ENCODE measurements at regions not wholly inside any gene's neighbourhood (a gene's known extent, or its start where the extent isn't known, plus 50 kb on each side); places are given as distances from the start of the nearest gene placed in this dataset.
"Not testable (repeated sequence)": the region's sequence is repeated elsewhere in the genome, so short reads cannot be mapped to it uniquely, and the experiment has no call there.

DNA sequence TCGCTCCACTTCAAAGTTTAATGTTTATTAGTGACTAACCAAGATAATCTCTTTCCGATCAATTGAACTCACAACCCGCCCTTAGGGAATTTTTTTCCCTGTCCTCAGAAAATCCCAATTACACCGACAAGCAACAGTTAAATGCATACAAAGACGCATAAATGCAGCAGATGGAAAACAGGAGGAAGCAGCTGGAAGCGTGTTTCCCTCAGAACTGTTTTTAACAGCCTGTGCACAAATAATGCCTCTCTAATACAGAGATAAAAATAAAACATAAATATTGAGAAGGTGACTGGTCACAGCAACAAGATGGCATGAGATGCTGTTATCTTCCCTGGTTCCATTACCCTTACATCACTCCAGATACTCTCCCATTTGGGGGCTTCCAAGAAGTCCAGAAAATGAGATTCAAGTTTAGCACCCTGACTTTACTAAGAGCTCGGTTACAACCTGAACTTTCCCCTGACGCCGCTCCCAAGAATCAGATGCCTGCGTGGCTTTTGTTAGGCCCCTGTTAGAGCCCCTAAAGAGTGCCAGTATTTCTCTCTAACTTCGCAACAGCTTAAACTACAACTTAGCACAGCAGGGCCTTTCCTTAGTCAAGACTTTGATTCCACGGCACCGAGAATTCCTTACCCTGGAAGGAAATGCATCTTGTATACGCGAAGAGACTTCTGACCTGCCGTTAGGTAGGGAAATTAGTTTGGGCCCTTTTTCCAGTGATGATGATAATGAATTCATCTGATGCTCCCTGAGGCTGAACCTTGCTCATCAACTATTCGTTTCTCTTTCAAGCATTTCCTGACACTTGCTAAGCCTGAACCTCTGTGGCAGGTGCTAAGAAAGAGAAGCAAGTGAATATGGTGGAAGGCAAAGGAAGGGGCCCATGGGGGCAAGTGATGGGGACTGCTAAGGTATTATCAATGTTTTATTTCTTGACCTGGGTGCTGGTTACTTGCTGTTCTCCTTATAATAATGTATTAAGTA, 137.7 kb upstream of the SMYD2 start:
- no peak for DNase-seq

DNA sequence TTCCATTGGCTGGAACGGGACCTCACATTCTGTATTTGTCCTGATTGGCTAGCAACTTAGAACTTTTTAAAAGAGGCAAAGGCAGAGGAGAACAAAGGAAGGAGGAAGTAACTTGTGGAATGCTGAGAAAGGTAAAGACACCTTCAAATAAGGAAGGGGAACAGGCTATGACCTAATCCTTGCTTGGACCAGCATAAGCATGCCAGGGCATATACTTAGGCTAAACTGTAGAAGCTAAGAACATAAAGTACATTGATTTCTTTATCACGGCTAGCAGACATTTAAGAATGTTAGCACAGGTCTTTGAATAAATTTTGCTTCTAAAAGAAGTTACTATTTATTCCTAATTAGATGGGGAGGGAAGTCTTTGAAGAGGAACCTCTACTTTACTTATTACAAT, 136.4 kb upstream of the SMYD2 start:
- DNase-seq = not testable (repeated sequence)

DNA sequence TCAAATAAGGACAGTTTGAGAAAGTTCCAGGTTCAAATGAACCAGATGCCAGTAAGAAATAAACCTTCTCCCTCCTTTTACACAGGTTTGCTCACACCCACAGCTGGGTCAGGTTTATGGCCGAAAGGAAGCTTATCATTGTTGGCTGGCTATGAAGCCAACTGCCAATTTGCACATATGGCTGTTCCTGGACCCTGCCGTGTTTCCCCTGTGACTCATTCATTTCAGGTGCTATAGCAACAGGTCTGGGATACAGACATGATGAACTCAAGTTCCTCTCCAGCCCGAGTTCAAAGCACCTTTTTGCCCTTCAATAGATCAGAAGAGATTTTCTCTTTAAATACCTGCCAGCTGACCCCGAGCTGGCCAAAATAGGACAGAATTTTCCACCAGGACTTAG, 134.4 kb upstream of the SMYD2 start:
- DNase-seq = no peak

- no peak for DNase-seq
Measured at GRCh38 chr1:214154596-214155292, 126.2 kb upstream of the SMYD2 start.

DNA sequence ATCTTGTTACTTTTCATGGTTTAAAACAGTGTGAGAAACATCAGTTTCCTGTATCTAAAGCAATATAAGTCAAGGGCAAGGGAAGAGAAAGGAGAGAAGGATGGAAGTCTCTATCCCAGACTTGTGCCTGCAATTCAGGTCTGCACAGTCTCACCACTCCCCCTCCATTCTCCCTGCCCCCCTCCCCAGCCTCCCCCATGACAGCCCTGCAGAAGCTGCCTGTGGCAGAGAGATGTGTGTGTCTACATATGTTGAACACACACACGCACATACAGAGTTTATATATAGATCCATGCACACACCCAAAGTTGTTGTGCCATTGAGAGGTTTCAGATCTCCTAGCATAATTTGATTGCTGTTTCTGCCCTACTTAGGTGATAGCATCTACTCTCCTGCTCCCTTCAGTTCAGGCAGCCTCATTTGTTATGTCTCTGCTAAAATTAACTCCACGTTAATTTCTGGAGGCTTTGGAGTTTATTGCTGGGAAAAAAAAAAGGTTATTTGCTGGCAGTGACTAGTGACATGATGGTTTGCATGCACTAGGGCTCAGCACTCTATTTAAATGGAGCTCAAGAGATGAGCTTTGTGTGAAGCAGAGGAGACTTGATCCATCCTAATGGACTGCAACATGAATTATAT, 124.9 kb upstream of the SMYD2 start:
- no peak for DNase-seq

- DNase-seq = no peak
Measured at GRCh38 chr1:214164173-214164572, 116.8 kb upstream of the SMYD2 start.

- DNase-seq = no peak
Measured at GRCh38 chr1:214165850-214166374, 115.0 kb upstream of the SMYD2 start.

- no peak for DNase-seq
Measured at GRCh38 chr1:214174508-214175199, 106.3 kb upstream of the SMYD2 start.

DNA sequence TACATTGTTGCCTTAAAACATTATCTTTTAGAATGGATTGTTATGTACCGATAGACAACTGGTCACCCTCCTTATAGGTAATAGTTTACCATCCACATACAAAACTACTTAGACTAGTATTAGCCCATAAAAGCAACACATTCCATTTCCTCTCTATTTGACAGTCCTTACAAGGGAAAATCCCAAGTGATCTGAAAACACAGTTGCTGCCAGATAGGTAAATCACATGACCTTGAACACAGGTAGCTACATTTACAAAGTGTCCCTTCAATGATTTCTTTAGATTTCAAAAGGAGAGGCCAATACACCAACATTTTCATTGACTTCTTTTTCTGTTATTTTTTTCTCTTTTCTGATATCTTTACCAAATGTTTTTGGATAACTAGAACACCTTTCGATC, 102.9 kb upstream of the SMYD2 start:
- DNase-seq = no peak

- DNase-seq = no peak
Measured at GRCh38 chr1:214184992-214185391, 96.0 kb upstream of the SMYD2 start.

DNA sequence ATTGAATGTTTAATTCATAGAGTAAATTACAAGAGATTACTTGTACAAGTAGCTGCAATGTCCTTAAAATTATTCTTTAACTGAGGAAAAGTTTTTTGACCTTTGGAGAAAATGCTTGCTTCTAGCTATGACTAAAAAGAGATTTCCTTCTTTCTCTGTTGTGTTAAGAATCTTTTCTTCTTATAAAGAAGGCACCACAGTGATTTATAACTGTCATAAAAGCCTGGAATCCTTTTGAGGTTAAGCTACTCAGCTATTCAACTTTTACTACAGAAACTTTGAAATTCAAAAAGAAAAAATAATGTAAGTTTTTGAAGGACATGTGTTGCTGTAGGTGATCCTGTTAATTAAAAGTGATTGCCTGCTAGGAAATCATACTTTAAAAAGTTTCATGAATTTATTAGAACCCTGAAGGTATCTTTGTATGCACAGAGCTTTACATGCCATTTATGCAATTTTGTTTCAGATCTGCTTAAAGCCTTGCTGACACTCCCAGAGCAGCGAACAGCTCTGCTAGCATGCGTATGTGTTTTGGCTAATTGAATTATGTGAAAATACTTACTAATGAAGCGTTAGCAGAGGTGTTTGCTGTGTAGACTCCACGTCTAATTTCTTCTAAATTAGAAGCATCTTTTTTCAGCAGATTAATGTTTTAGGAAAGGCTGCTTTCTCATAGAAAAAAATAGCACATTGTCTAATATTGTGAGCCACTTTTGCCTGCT, 94.7 kb upstream of the SMYD2 start:
- no peak for DNase-seq

- no peak for DNase-seq
Measured at GRCh38 chr1:214187121-214187900, 93.6 kb upstream of the SMYD2 start.

- DNase-seq = no peak
Measured at GRCh38 chr1:214187933-214188332, 93.0 kb upstream of the SMYD2 start.

DNA sequence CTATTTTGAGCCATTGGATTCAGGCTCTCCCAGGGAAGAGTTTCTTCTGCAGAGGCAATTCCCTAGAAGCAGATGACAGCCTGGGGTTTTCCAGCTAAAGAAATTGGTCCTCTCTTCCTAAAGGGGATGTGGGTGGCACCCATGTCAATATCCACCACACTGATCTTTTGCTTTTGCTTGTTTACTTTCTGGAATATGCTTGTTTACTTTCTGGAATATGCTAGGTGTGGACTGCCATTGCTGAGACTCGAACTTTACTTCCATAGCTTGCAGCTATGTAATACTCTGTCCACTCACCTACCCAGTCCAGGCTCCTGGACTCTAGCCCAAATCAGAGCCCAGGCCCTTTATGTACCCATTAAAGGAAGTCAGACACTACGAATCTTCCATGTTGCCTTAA, 92.1 kb upstream of the SMYD2 start:
- no peak for DNase-seq

DNA sequence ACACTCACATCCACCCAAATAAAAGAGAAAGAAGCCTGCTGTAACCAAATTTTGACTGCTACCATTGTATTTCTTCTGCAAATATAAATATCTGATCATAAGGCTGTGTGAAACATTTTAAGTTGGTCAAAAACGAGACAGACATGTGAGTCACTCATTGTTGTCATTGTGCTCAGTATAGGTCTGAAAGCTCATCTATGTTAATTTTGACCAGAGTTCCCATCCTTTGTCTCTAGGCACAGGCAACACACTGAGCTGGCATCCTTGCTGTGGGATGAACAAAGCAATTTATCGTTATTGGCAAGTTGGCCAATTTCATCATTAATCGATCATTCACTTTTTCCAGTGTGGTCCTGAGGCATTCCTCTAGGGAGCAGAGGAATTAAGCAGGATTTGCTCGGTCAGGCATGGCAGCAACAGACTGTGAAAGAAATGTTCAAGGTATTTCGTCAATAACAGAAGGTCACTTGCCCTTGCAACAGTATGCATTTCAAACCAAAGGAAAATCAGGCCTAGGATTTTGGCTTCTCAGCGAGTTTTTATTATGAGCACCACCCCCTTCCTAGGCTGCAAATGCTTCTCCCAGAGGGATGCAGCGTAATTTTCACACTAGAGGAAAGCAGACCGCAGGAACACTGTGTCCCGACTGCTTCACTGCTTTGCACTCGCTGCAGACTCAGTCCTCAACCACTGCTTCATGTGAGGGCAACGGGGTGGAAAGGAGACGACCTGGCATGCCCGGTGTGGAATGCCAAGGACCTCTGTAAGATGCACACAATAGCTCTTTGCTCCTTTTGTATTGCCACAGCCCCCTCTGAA, 87.9 kb upstream of the SMYD2 start:
- DNase-seq = no peak

GRCh38 chr1:214193691-214194090, 87.3 kb upstream of the SMYD2 start:
- no peak for DNase-seq

DNA sequence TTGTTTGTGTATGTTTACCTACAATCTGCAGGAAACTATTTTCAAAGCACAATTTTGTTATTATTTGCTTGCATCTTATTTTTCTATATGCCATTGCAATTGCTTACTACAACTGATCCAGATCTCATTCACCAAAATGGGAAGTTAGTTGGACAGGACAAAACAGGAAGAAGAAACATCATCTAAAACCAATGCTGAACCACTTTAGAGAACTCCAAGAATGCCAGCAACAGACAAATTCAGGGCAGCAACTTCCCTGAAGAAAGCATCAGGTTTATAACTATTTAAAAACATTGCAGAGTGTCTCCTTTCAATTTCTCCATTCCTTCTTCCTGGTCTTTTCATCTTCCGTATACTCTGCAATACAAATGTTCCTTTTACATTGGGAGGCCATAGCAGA, 82.4 kb upstream of the SMYD2 start:
- DNase-seq = no peak

- no peak for DNase-seq
Measured at GRCh38 chr1:214199585-214199984, 81.4 kb upstream of the SMYD2 start.

DNA sequence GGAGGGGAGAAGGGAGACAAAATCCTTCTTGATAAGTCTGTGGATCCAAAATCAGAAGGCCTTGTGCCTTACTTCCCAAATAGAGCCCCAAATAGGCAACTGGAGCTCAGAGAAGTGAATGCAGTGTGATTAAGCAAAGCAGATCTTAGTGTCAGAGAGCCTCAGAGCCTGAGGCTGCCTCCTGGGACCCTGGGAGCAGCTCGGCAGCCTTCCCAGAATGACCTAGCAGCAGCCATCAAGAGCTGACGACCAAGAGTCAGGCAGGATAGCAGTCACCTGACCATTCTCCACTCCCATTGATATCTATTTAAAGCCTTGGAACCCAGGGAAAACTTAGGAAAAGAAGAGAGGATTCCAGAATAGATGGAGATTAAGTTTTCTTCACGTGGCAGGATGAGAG, 78.0 kb upstream of the SMYD2 start:
- no peak for DNase-seq

DNA sequence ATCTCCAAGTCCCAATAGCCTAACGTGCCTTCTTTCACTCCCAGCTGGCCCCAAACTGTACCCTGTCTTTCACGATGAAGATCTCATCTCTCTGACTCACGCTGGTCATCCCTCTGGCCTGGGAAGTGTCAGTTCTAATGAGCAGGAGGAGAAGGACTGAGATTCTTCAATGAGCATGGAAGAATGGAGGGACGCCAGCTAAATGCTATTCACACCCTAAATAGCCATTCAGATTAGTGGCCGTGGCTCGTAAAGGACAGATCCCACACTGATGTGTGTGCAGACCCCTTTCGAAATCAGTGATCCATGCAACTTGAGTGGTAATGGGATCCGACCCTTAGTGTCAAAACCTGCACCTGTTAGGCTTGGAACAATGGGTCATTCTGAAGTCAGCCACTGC, 75.9 kb upstream of the SMYD2 start:
- no peak for DNase-seq
